ENCODE measurements at regions not wholly inside any gene's neighbourhood (a gene's known extent, or its start where the extent isn't known, plus 50 kb on each side); places are given as distances from the start of the nearest gene placed in this dataset.

DNA sequence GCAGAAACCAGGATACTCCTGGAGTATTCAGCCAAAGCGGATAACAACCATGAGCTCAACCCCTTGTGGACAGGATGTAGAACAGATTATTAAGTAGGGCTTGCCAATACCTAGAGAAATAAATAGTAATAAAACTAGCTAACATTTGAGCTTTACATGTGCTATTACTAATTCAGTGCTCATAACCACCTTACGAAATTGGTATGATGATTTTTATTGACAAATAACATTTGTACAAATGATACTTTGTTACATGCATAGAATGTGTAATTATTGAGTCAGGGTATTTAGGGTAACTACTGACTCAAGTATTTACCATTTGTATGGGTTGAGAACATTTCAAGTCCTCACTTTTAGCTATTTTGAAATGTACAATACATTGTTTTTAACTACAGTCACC, 287.9 kb downstream of the CDC5L start:
- H3K9me3 ChIP-seq (ENCODE audit: insufficient read depth, low read depth, low read length), result no peaks in the 10 kb centered on the region
- TF ChIP-seq, protein P1, sequence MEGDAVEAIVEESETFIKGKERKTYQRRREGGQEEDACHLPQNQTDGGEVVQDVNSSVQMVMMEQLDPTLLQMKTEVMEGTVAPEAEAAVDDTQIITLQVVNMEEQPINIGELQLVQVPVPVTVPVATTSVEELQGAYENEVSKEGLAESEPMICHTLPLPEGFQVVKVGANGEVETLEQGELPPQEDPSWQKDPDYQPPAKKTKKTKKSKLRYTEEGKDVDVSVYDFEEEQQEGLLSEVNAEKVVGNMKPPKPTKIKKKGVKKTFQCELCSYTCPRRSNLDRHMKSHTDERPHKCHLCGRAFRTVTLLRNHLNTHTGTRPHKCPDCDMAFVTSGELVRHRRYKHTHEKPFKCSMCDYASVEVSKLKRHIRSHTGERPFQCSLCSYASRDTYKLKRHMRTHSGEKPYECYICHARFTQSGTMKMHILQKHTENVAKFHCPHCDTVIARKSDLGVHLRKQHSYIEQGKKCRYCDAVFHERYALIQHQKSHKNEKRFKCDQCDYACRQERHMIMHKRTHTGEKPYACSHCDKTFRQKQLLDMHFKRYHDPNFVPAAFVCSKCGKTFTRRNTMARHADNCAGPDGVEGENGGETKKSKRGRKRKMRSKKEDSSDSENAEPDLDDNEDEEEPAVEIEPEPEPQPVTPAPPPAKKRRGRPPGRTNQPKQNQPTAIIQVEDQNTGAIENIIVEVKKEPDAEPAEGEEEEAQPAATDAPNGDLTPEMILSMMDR (conservative IDR thresholded peaks at IDR 0.05; ENCODE audit: low read length), result no peak
- no peak for TF ChIP-seq EZH2phosphoT487 (IDR thresholded peaks at IDR 0.05; ENCODE audit: borderline replicate concordance)
- H3K9ac ChIP-seq (ENCODE audit: low read depth, low read length, poor library complexity, severe bottlenecking), result no peak overlapping the region
- H3F3A ChIP-seq (ENCODE audit: low read depth), result no peaks in the 10 kb centered on the region
- no peak overlapping the region for H3K4me3 ChIP-seq (ENCODE audit: low read length, poor library complexity, severe bottlenecking)
- no peaks in the 10 kb centered on the region for H3K79me2 ChIP-seq (ENCODE audit: insufficient read depth, low read length)
- no peaks in the 10 kb centered on the region for H4K20me1 ChIP-seq (ENCODE audit: insufficient read depth, low read length, poor library complexity, severe bottlenecking)
- no peaks in the 10 kb centered on the region for H3K9me2 ChIP-seq (replicated peaks; ENCODE audit: low read depth, low read length)
- no peaks in the 10 kb centered on the region for H3K4me1 ChIP-seq (ENCODE audit: insufficient read depth, low read length, poor library complexity, severe bottlenecking)
- no peak overlapping the region for H3K4me2 ChIP-seq (ENCODE audit: low read depth, low read length, poor library complexity, severe bottlenecking)
- no peaks in the 10 kb centered on the region for H3K36me3 ChIP-seq (ENCODE audit: insufficient read depth, low read length)
- no peak overlapping the region for H2AFZ ChIP-seq (ENCODE audit: low read length)
- no peaks in the 10 kb centered on the region for H3K27me3 ChIP-seq (ENCODE audit: insufficient read depth, low read length, poor library complexity, severe bottlenecking)

DNA sequence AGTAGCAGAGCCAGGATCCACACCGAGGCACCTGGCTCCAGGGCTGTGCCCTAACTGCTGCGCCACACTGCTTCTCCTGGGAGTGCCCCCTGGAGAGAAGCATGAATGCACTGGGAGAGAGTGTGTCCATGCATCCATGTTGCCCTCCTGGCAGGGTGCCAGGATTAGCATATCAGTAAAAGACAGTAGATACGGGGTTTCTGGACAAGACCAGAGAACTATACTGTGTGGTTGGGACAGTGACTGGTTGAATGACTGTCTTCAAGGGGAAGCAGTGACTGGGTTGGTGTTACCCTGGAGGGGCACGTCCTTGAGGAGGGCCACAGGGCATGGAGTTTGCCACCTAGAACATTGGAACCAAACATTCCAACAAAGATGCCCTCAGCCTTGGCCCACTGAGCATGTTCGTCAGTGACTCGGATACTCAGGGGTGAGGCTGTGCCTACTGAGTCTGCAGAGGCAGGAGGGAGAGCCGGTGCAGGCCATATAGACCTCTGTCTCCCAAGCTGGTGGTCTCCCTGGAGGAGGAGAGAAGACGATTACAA, 288.8 kb downstream of the CDC5L start:
- Histone ChIP-seq H3F3A (ENCODE audit: low read depth) (no peaks in the 10 kb centered on the region), H3K27me3 (ENCODE audit: insufficient read depth, low read length, poor library complexity, severe bottlenecking) (no peaks in the 10 kb centered on the region), H3K9ac (ENCODE audit: low read depth, low read length, poor library complexity, severe bottlenecking) (no peak overlapping the region), H3K9me2 (replicated peaks; ENCODE audit: low read depth, low read length) (no peaks in the 10 kb centered on the region), H3K9me3 (ENCODE audit: insufficient read depth, low read depth, low read length) (no peaks in the 10 kb centered on the region), H3K4me2 (ENCODE audit: low read depth, low read length, poor library complexity, severe bottlenecking) (no peak overlapping the region), H3K4me1 (ENCODE audit: insufficient read depth, low read length, poor library complexity, severe bottlenecking) (no peaks in the 10 kb centered on the region), H3K4me3 (ENCODE audit: low read length, poor library complexity, severe bottlenecking) (no peak overlapping the region), H2AFZ (ENCODE audit: low read length) (no peak overlapping the region), H4K20me1 (ENCODE audit: insufficient read depth, low read length, poor library complexity, severe bottlenecking) (no peaks in the 10 kb centered on the region), H3K79me2 (ENCODE audit: insufficient read depth, low read length) (no peaks in the 10 kb centered on the region), H3K36me3 (ENCODE audit: insufficient read depth, low read length) (no peaks in the 10 kb centered on the region)
- TF ChIP-seq EZH2phosphoT487 (IDR thresholded peaks at IDR 0.05; ENCODE audit: borderline replicate concordance), result no peak
- TF ChIP-seq, protein P1 (conservative IDR thresholded peaks at IDR 0.05; ENCODE audit: low read length), result no peak

DNA sequence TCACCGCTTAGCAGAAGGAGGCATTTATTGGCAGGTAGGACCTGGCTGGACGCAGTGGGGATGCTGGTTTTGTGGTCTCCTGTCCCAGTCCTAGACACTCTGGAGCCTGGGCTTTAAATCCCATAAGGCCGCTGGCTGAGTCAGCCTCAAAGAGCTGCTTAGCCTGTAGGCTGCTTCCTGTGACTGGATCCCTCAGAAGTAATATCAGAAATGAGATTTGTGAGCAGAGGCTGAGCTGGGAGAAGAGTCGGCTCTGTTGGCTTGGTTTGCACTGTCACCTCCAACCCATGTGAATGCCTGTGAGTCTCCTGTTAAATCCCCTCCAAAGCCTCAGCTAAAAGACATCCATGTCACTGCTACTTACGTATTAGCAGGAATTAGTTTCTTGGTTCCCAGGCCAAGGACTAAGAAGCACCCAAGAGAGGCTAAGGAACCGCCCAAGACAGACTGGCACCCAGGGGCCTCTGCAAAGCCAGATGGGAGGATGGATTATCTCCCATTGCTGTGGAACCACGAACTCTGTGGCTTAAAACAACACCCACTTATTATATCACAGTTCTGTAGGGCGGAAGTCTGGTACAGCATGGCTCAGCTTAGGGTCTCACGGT, 289.4 kb downstream of the CDC5L start:
- no peak overlapping the region for H3K4me2 ChIP-seq (ENCODE audit: low read depth, low read length, poor library complexity, severe bottlenecking)
- H3K4me1 ChIP-seq (ENCODE audit: insufficient read depth, low read length, poor library complexity, severe bottlenecking), result no peaks in the 10 kb centered on the region
- no peaks in the 10 kb centered on the region for H3K9me2 ChIP-seq (replicated peaks; ENCODE audit: low read depth, low read length)
- no peaks in the 10 kb centered on the region for H3K79me2 ChIP-seq (ENCODE audit: insufficient read depth, low read length)
- H3K27me3 ChIP-seq (ENCODE audit: insufficient read depth, low read length, poor library complexity, severe bottlenecking), result no peaks in the 10 kb centered on the region
- TF ChIP-seq, protein P1 (conservative IDR thresholded peaks at IDR 0.05; ENCODE audit: low read length), result no peak
- no peak for TF ChIP-seq EZH2phosphoT487 (IDR thresholded peaks at IDR 0.05; ENCODE audit: borderline replicate concordance)
- no peaks in the 10 kb centered on the region for H4K20me1 ChIP-seq (ENCODE audit: insufficient read depth, low read length, poor library complexity, severe bottlenecking)
- H3K9ac ChIP-seq (ENCODE audit: low read depth, low read length, poor library complexity, severe bottlenecking), result no peak overlapping the region
- H3K9me3 ChIP-seq (ENCODE audit: insufficient read depth, low read depth, low read length), result no peaks in the 10 kb centered on the region
- no peaks in the 10 kb centered on the region for H3F3A ChIP-seq (ENCODE audit: low read depth)
- no peak overlapping the region for H3K4me3 ChIP-seq (ENCODE audit: low read length, poor library complexity, severe bottlenecking)
- no peaks in the 10 kb centered on the region for H3K36me3 ChIP-seq (ENCODE audit: insufficient read depth, low read length)
- H2AFZ ChIP-seq (ENCODE audit: low read length), result no peak overlapping the region

Measured in Loucy (cell line).